GM12872 (cell line): ENCODE measurements at regions not wholly inside any gene's neighbourhood (a gene's known extent, or its start where the extent isn't known, plus 50 kb on each side); places are given as distances from the start of the nearest gene placed in this dataset.

Source experiments
- TF ChIP-seq, protein P1 (sequence below): IDR thresholded peaks from 3 replicates; pipeline ENCODE4 v1.5.1; 2011; ENCODE audit warnings: low read depth, mild to moderate bottlenecking, low read length, moderate library complexity; ENCODE audit not compliant: insufficient read depth

DNA sequence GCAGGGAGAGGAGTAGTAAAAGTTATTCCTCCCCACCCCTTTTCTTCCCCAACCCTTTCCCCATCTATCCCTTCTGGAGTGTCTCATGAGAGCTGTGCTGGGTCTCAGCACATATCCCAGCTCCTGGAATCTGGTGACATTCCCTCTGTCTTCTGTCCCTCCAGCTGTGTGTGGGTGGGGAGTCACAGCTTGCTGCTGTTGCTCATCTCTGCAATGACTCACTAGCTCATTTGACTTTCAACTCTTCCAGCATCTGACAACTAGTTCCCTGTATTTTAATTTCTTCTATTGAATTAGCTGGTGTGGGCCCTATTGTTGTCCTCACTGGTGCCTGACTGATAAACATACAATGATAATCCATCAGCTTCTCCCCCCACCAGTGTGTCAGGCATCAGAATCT, 198.9 kb upstream of the AUTS2 start:
- TF ChIP-seq, protein P1, sequence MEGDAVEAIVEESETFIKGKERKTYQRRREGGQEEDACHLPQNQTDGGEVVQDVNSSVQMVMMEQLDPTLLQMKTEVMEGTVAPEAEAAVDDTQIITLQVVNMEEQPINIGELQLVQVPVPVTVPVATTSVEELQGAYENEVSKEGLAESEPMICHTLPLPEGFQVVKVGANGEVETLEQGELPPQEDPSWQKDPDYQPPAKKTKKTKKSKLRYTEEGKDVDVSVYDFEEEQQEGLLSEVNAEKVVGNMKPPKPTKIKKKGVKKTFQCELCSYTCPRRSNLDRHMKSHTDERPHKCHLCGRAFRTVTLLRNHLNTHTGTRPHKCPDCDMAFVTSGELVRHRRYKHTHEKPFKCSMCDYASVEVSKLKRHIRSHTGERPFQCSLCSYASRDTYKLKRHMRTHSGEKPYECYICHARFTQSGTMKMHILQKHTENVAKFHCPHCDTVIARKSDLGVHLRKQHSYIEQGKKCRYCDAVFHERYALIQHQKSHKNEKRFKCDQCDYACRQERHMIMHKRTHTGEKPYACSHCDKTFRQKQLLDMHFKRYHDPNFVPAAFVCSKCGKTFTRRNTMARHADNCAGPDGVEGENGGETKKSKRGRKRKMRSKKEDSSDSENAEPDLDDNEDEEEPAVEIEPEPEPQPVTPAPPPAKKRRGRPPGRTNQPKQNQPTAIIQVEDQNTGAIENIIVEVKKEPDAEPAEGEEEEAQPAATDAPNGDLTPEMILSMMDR: no peak

DNA sequence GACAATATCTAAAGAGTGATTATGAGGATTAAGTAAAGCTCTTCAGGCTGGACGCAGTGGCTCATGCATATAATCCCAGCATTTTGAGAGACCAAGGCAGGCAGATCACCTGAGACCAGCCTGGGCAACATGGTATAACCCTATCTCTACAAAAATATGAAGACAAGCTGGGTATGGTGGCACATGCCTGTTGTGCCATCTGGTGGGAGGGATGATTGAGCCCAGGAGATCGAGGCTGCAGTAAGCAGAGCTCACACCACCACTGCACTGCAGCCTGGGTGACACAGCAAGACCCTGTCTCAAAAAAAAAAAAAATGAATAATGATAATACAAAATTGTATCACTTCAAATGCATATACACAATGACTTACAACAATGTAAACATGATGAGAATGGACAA, 195.6 kb upstream of the AUTS2 start:
- TF ChIP-seq, protein P1: no peak

DNA sequence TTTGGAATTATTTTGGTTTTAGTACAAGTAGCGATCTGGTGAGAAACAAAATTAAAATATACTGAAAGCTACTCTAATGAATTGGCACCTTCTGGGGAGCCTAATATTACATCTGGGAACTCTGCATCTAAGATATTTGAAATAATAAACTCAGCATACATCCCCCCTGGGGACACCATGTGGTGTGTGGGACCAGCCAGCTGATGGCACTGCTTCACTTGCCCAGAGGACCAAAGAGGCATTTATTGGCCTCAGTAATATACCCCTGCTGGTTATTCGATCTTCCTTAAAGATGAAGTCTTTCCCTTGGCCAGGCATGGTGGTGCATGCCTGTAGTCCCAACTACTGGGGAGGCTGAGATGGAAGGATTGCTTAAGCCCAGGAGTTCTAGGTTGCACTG, 195.1 kb upstream of the AUTS2 start:
- TF ChIP-seq, protein P1: peak; percentile 17; the same call in 1 of the 3 replicates

DNA sequence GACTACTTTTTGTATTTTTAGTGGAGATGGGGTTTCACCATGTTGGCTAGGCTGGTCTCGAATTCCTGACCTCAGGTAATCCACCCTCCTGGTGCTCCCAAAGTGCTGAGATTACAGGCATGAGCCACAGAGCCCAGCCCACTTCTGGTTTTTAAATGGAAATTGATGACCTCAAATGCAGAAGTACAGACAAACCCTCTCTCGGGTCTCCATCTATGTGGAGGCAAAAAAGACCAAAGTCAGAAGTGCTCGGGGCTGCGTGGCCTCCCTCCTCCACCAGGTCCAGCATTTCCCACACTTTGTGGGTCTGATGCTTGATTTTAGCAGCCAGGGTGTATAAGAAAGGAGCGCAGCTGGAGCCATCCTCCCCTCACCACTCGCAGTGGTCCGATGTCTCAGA, 187.3 kb upstream of the AUTS2 start:
- TF ChIP-seq, protein P1: no peak

DNA sequence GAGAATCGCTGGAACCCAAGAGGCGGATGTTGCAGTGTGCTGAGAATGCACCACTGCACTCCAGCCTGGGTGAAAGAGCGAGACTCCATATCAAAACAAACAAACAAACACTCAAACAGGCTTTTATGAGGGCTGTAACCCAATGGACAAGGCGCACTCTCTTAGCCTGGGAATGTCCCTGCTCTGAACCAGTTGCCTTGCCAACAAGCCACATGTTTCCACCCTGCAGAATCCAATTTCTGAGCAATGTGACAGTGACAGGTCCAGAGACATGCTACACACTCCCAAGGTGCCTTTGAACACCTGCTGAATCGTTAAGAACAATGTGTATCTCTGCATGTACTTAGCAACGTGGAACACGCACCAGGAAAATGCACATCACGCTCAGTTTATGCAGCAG, 186.8 kb upstream of the AUTS2 start:
- TF ChIP-seq, protein P1: no peak

DNA sequence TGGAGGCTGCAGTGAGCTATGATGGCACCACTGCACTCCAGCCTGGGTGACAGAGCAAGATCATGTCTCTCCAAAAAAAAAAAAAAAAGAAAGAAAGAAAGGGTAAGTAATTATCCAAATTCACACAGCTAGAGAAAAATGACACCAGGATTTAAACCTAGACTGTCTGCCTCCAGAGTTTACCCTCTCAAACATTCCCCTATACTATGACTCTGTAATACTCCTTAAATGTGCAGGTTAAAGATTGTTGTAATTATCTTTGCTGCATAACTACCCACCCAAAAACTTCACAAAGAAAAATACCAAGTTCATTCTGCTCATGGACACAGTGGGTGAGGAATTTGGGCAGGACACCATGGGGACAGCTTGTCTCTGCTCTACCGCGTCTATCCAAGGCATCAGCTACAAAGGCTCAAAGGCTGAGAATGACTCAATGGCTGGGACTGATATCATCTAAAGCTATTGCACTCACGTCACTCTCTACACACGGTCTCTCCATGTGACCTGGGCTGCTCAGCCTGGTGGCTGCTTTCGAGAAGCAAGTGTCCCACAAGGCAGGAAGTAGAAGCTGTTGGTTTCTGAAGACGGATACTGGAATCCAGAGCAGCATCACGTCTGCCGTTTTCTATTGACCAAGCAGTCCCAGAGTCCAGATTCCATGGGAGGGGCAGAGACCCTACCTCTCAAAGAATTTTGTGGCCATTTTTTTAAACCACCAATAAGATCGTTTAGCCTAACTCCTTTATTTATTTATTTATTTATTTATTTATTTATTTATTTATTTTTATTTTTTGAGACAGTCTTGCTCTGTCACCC, 185.7 kb upstream of the AUTS2 start:
- TF ChIP-seq, protein P1: no peak

DNA sequence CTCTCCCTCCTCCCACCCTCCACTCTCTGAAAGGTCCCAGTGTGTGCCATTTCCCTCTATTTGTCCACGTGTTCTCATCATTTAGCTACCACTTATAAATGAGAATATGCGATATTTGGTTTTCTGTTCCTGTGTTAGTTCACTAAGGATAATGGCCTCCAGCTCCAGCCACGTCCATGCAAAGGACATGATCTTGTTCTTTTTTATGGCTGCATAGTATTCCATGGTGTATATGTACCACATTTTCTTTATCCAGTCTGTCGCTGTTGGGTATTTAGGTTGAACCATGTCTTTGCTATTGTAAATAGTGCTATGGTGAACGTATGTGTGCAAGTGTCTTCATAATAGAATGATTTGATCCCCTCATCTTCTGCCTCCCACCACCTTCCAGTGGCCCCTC, 183.7 kb upstream of the AUTS2 start:
- TF ChIP-seq, protein P1: no peak
